Stimulated activated CD4-positive, alpha-beta T cell treated with anti-CD3 and anti-CD28 coated beads, Interleukin-12 subunit alpha, Interleukin-12 subunit beta, amount 100 ng/mL, for 4 hours (primary cell): ENCODE measurements at regions not wholly inside any gene's neighbourhood (a gene's known extent, or its start where the extent isn't known, plus 50 kb on each side); places are given as distances from the start of the nearest gene placed in this dataset.

ENCODE experiments used
- DNase-seq: peaks from one replicate; pipeline ENCODE4 v3.0.0-alpha.2; 2020

GRCh38 chr7:96402913-96403312, 81.0 kb upstream of the SLC25A13 start:
- DNase-seq = no peak

GRCh38 chr7:96401200-96401599, 79.3 kb upstream of the SLC25A13 start:
- no peak for DNase-seq

GRCh38 chr7:96400518-96400917, 78.6 kb upstream of the SLC25A13 start:
- DNase-seq = no peak

GRCh38 chr7:96400001-96400400, 78.1 kb upstream of the SLC25A13 start:
- no peak for DNase-seq

DNA sequence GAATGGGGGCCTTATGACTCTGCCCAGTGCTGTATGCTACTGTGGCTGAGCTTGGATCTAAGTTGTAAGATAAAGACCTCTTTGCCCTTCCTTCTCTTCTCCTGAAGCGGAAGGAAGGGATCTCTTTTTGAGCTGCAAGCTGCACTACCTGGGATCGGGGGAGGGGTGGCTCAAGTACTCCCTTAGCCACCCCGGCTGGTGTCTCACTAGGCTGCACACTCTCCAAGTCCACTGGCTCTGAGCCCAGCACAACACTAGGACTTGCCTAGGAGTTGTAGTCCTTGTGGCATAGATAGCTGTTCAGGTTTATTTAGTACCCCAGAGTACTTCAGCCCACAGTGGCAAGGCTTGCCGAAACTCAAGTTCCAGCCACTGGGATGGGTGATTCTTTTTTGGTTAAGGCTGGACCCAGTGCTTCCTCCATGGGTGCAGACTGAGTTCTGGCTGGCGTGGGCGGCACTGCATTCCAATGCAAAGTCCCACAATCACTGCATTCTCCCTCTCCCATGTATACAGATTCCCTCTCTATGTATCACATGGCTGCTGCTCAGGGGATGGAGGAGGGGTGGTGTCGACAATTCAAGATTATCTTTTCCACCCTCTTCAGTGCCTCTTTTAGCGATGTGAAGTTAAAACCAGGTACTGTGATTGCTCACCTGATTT, 76.2 kb upstream of the SLC25A13 start:
- no peak for DNase-seq

- no peak for DNase-seq
Observed at GRCh38 chr7:96388620-96389383, 66.9 kb upstream of the SLC25A13 start.

DNA sequence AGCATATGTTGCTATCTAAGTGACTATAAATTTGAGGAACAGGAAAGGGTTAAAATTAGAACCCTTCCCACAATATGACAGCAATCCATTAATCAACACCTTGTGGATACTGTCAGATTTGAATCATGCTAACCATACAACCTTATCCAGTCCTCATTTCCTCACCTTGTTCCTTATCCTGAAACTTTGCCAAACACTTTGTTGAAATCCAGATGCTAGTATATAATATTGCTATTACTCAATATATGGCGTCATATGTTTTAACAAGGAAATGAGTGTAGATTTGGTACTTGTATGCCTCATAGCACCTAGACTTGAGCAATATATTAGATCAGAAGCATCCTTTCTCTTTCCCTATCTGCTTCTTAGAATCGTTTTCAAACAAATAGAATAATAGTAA, 66.3 kb upstream of the SLC25A13 start:
- DNase-seq = no peak

- DNase-seq = no peak
Observed at GRCh38 chr7:96380111-96380512, 58.2 kb upstream of the SLC25A13 start.

GRCh38 chr7:96377399-96377798, 55.5 kb upstream of the SLC25A13 start:
- DNase-seq = no peak
